Left renal cortex interstitium (tissue), 4 donors: ENCODE measurements at regions not wholly inside any gene's neighbourhood (a gene's known extent, or its start where the extent isn't known, plus 50 kb on each side); places are given as distances from the start of the nearest gene placed in this dataset.
A peak's percentile ranks its signal among the peaks of the same experiment; 100 is the strongest.

ENCODE experiments used
- DNase-seq, 4 donors: peaks; one replicate each; pipeline ENCODE4 v3.0.0-alpha.2; 2013; ENCODE audit warnings: low read depth in 4 of 4, low spot score in 2 of 4, missing footprints in 1 of 4

GRCh38 chr5:171600741-171601265 is 181.4 kb downstream of the FGF18 start:
- no peak for DNase-seq

- DNase-seq: no peak
These were observed 181.9 kb downstream of the FGF18 start for GRCh38 chr5:171601266-171601881.

GRCh38 chr5:171603591-171603990 is 182.0 kb upstream of the SMIM23 start:
- DNase-seq: no peak

GRCh38 chr5:171604195-171604594 is 181.4 kb upstream of the SMIM23 start:
- no peak for DNase-seq

GRCh38 chr5:171606414-171607024 is 179.1 kb upstream of the SMIM23 start:
- no peak for DNase-seq

- DNase-seq: no peak
These were observed 177.8 kb upstream of the SMIM23 start for GRCh38 chr5:171607863-171608262.

GRCh38 chr5:171609806-171610452 is 175.7 kb upstream of the SMIM23 start:
- DNase-seq: no peak

- no peak for DNase-seq
These were observed 174.9 kb upstream of the SMIM23 start for GRCh38 chr5:171610686-171611085.

GRCh38 chr5:171612749-171613148 is 172.9 kb upstream of the SMIM23 start:
- no peak for DNase-seq

GRCh38 chr5:171614511-171614910 is 171.1 kb upstream of the SMIM23 start:
- DNase-seq: no peak

GRCh38 chr5:171614971-171615653 is 170.5 kb upstream of the SMIM23 start:
- DNase-seq: no peak

GRCh38 chr5:171615705-171616640 is 169.6 kb upstream of the SMIM23 start:
- DNase-seq: no peak

- DNase-seq: no peak
These were observed 168.4 kb upstream of the SMIM23 start for GRCh38 chr5:171617266-171617665.

GRCh38 chr5:171617817-171618591 is 167.6 kb upstream of the SMIM23 start:
- no peak for DNase-seq

GRCh38 chr5:171619196-171619595 is 166.4 kb upstream of the SMIM23 start:
- no peak for DNase-seq

GRCh38 chr5:171619744-171620143 is 165.9 kb upstream of the SMIM23 start:
- DNase-seq: no peak

GRCh38 chr5:171622010-171622409 is 163.6 kb upstream of the SMIM23 start:
- DNase-seq: no peak

GRCh38 chr5:171623107-171623506 is 162.5 kb upstream of the SMIM23 start:
- no peak for DNase-seq

- DNase-seq: peak in 1 of 4 donors; percentile 41
These were observed 162.0 kb upstream of the SMIM23 start for GRCh38 chr5:171623551-171624097.
